ENCODE measurements at regions not wholly inside any gene's neighbourhood (a gene's known extent, or its start where the extent isn't known, plus 50 kb on each side); places are given as distances from the start of the nearest gene placed in this dataset.

DNA sequence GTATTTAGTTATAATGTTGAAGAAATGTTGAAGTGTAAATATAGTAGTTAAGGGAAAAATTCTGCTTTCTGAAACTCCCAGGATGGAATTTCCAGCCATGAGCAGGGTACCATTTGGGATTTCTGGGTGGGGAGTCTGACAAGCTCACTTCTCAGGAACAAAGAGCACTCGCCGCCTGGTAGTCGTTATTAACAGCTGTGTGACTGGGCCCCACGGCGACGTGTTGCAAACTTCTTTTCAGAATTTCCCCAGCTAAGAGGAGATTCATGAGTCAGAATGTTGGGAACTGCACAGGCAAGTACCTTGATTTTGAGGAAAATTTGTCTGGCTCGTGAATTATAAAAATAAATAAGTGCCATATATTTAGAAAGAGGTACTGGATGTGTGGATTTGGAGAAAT, 103.7 kb downstream of the LACC1 start:
- in situ Hi-C loops (cut with MboI; ENCODE audit: low sequenced_read_pairs) = no loop called here

- in situ Hi-C loops (cut with MboI; ENCODE audit: low sequenced_read_pairs) = no loop called here
Measured at GRCh38 chr13:43984292-43984691, 104.6 kb downstream of the LACC1 start.

DNA sequence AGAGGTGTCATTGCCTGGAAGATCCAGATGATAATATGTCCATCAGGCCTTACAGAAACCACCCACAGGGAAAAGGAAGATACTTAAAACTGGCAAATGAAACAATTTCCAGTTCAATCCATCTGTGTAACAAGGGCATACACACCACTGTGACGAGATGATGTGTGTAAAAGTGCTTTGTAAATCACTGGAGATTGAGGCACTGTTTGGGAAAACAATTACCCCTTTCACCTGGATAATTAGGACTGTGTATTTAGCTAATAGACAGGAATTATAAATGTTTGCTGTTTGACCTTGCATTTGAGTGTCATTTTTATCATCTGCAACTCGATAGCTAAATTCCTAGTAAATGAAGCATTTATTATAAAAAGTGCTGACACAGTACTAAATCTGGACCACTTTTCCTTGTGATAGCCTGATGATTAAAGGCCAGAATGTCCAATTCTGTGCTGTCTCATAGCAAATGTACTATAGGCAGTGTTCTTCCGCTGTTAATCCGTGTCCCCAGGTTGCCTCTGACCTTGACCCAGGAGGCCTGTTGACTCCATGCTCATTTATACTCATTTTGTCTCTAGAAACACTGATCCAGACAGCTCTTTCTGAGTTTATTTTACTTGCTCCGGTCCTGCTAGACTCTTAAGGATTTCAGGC, 105.8 kb downstream of the LACC1 start:
- in situ Hi-C loops (cut with MboI; ENCODE audit: low sequenced_read_pairs) = no loop called here

DNA sequence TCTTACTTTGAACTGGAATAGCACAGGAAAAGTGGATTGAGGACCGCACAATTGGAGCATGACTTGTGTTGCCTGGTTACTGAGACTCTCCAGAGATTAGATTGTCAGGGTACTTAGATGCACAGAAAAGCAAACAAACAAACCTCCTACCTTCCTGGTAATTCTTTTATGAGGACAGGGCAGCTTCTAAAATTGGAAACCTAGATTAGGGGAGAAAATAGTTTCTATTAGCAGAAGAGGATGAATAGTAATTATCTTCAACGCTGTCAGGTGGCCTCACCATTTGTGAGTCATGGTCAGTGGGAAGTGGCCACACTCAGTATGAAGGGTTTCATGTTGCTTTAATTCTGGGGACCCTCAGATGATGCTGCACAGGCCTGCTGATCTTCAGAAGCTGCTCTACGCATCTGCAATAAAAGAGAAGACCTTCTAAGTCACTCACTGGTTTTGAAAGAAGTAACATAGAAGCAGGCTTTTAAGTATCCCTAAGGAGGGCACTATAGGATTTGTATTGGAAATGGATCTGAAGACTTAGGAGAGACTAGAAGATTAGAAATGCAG, 106.8 kb downstream of the LACC1 start:
- in situ Hi-C loops (cut with MboI; ENCODE audit: low sequenced_read_pairs) = no loop called here

DNA sequence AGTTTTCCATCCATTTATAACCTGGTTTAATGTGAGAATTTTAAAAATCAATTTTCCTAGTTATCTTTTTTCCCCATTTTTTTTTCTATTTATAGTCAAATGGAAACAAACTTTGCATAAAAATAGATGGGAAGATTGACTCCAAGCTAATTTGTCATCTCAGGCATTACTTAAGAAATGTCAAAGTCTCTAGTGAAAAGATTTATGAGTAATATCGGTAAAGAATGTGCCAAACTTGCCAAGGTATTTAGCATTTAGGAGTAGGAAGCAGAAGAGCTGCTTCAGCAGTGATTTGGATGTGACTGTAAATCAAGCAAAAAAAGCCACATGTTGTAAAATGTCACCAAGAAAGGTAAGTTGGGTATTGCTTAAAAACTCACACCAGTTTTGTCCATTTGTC, 108.6 kb downstream of the LACC1 start:
- in situ Hi-C loops (cut with MboI; ENCODE audit: low sequenced_read_pairs) = no loop called here

DNA sequence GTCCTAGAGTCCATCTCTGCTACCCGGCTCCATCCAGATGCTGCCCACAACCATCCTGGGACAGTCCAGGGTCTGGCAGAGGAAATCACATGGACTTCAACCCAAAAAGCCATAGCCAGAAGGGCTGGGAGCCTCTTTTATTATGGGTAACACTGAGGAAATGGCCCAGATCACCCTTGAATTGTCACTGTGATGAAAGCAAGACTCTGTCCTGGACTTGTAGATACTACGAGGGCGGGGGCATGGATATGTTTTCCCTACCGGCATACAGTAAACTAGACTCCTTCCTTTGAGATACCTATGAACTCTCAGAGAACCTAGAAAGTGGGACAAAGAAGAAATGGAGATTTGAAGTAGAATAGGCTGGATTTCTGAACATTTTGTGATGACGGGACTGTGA, 110.3 kb downstream of the LACC1 start:
- in situ Hi-C loops (cut with MboI; ENCODE audit: low sequenced_read_pairs) = no loop called here

- in situ Hi-C loops (cut with MboI; ENCODE audit: low sequenced_read_pairs) = no loop called here
Measured at GRCh38 chr13:43990829-43991228, 111.1 kb downstream of the LACC1 start.

DNA sequence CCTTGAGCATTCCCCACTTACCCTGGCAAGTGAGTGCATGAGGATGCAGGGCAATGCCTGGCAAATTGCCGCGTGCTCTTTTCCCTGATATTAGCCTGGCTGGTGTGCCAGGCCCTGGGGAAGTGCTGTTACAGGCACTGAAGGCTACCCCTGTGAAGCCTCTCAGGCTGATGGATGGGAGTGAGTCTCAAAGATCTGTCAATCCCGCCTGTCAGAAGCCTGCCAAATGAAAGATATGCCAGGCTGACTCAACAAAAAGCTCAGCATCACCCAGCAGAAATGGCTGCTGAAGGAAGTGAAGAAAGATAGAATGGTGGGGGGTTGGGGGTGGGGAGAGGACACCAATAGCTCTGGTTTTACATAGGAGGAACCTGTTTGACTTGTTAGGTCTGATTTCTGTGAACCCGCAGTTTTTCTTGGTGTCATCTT, 112.1 kb downstream of the LACC1 start:
- in situ Hi-C loops (cut with MboI; ENCODE audit: low sequenced_read_pairs) = no loop called here

DNA sequence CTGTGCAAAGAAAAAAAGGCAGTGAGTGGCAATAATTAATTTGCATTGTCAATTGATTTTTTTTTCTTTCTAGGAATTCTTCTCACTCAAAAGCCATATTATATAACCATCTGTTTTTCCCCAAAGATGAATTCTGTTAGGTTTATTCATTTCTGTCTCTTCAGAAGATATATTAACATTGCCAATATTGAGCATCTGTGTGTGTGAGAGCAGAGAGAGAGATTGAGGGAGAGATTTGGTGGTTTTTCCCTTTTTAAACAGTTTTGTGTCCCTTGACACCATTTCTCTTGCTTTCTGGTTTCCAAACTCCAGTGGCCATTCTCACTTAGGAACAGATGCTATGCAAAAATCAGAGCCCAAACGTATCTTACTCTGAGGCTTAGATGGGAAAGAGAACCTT, 112.5 kb downstream of the LACC1 start:
- in situ Hi-C loops (cut with MboI; ENCODE audit: low sequenced_read_pairs) = no loop called here

GRCh38 chr13:43994999-43995859, 115.5 kb downstream of the LACC1 start:
- in situ Hi-C loops (cut with MboI; ENCODE audit: low sequenced_read_pairs) = no loop called here

- in situ Hi-C loops (cut with MboI; ENCODE audit: low sequenced_read_pairs) = no loop called here
Measured at GRCh38 chr13:43996221-43996620, 116.5 kb downstream of the LACC1 start.

GRCh38 chr13:44003481-44003880, 123.8 kb downstream of the LACC1 start:
- in situ Hi-C loops (cut with MboI; ENCODE audit: low sequenced_read_pairs) = no loop called here

GRCh38 chr13:44004878-44005277, 125.2 kb downstream of the LACC1 start:
- in situ Hi-C loops (cut with MboI; ENCODE audit: low sequenced_read_pairs) = no loop called here

GRCh38 chr13:44007451-44007850, 127.7 kb downstream of the LACC1 start:
- in situ Hi-C loops (cut with MboI; ENCODE audit: low sequenced_read_pairs) = no loop called here

GRCh38 chr13:44011036-44011435, 131.3 kb downstream of the LACC1 start:
- in situ Hi-C loops (cut with MboI; ENCODE audit: low sequenced_read_pairs) = no loop called here

DNA sequence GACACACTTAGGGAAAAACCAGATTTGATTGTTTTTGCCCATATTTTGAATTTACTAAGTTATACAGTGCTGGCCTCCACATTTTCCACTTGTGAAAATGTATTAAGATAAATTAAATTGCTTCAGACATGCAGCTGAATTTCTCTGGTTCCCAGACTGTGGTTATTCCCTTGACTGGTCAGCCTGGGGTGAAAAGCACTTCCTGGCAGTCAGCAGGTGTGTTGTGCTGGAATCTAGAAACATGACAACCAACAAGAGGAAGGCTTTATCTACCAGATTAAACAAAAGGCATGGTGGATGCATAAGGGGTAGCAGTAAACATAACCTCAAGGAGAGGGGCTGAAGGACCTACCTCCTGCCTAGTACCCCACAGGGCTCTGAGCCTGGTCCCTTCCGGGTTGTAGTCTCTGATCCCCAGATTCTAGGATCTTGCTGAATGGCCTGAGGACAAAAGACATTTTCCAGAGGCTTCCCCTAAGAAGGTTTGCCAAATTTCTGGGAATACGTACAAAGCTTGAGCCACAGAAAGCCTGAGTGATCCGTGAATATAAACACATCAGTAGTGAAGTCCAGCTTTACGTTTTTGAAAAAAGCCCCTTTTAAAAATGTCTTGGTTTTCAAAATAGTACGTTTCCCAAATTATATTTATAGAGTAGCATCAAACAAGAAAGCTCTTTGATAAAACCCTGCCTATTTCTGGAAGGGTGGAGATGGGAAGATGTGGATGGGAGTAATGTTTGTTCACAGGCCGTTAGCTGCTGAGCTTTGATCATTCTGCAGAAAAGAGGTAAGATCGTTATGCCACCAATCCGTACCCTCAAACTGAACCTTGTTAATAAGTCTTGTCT, 133.4 kb downstream of the LACC1 start:
- in situ Hi-C loops (cut with MboI; ENCODE audit: low sequenced_read_pairs) = no loop called here

DNA sequence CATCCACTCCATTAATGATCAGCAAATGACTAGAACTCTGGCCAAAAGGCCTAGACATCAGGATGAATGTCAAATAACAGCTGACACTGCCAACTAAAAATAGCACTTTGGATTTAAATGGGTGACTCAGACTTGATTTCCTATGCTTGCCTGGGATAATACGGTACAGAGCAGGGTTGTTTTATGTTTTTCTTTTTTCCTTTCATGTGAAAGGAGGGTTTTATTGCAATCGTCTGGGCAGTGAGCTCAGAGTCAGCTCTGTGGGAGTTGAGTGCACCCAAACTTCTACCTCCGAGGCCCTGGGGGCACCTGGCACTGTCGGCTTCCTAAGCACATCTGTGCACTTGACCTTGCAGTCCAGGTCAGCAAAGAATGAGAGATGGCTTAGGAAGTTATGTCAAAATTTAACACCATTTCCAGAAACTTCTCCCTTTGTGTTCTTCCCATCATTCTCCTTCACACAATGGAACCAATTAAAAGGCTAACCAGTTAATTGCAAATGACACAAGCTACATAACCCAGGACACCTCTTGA, 134.1 kb downstream of the LACC1 start:
- in situ Hi-C loops (cut with MboI; ENCODE audit: low sequenced_read_pairs) = no loop called here

DNA sequence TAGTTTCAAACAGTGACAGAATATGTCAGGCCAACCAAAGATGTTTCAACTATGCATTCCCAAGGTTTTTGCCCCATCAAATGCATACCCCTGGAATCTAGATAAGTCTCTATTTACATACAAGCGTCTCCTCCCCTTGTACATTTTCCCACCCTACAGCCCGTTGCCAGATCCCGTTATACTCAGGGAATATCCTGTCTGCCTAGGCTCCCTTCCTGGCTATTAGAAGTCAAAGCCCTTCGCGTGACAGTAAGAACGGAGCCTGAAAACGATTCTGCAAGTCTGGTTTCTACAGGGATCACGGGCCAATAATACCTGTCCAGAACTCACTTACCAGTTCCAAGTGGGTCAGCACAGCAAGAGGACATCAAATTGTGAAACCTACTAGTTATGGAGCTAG, 134.8 kb downstream of the LACC1 start:
- in situ Hi-C loops (cut with MboI; ENCODE audit: low sequenced_read_pairs) = no loop called here

- in situ Hi-C loops (cut with MboI; ENCODE audit: low sequenced_read_pairs) = no loop called here
Measured at GRCh38 chr13:44015118-44015517, 135.4 kb downstream of the LACC1 start.

GRCh38 chr13:44015811-44016210, 136.1 kb downstream of the LACC1 start:
- in situ Hi-C loops (cut with MboI; ENCODE audit: low sequenced_read_pairs) = no loop called here

DNA sequence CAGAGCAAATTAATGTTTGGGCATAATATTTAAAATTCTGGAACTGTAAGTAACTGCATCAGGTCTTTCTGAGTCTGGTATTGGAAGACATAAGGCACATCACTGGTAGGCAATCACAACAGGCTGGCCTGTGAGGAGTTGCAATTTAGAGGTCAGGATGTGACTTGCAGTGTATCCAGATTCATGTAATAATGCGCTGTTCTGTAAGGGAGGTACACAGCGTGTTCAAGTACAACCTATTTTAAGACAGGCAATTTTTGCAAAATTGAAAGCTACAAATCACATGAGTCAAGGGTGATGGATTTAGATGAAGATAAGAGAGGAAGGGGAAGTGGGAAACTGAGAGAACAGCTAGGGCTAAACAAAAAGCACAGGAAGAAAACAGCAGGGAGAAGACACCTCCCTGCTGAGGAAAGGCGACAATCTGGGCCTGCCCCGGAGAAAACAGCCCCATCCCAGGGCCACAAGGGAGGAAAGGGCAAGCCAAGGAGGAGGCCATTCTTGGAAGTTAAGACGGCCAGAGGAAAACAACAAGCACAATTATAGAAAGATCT, 138.1 kb downstream of the LACC1 start:
- in situ Hi-C loops (cut with MboI; ENCODE audit: low sequenced_read_pairs) = no loop called here

Data from HL-60/S4 treated with retinoic acid at 250 ng/mL for 4 days and 3 days (cell line).